ENCODE measurements at regions not wholly inside any gene's neighbourhood (a gene's known extent, or its start where the extent isn't known, plus 50 kb on each side); places are given as distances from the start of the nearest gene placed in this dataset.

DNA sequence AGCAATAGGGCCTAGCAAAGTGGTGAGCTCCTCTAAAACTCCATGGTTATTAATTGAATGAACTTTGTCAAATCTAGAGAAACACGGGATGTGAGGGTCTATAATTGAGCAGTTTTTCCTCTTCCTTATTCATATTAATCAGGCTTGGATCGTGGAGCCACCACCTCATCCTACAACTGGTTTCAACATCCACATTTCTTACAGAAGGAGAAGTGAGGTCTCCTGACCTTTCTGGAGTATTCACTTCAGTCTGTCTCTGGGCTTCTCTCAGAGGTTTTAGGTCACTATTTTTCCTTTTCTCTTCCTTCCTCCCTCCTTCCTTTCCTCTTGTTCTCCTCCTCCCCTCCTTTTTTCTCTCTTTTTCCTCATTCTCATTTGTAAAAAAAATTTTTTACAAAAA, 177.3 kb upstream of the ACTBL2 start:
- Histone ChIP-seq H3K36me3 (replicated peaks in 1 of 2; ENCODE audit: control insufficient read depth in 1 of 2, insufficient read depth in 2 of 2, low read length in 1 of 2) (no peaks in the 10 kb centered on the region), H3K9me2 (no peaks in the 10 kb centered on the region), H3K27ac (ENCODE audit: low read depth in 2 of 2, low read length in 1 of 2) (no peak overlapping the region), H3K4me2 (no peak overlapping the region), H4K20me1 (ENCODE audit: insufficient read depth) (no peaks in the 10 kb centered on the region), H3K4me3 (ENCODE audit: low read depth in 2 of 2, low read length in 1 of 2) (no peak overlapping the region), H3K79me2 (ENCODE audit: insufficient read depth) (no peaks in the 10 kb centered on the region), H3K4me1 (ENCODE audit: control insufficient read depth in 1 of 2, insufficient read depth in 2 of 2, low read depth in 1 of 2, low read length in 1 of 2) (no peaks in the 10 kb centered on the region; a peak in 1 of 4 replicates), H3K9me3 (no peaks in the 10 kb centered on the region), H3F3A (replicated peaks; ENCODE audit: insufficient read depth) (peaks cover 6% of the 10 kb centered on the region), H3K27me3 (ENCODE audit: insufficient read depth) (no peaks in the 10 kb centered on the region), H3K9ac (no peak overlapping the region), H2AFZ (ENCODE audit: low read depth) (no peak overlapping the region)
- WGBS (ENCODE audit: low lambda C conversion rate): 68% methylated on average over 2 of the region's 2 CpGs
- ChIA-PET POLR2A (no interaction called here), CTCF (no interaction called here)
- DNase-seq: no peak
- TF ChIP-seq RFX5 (IDR thresholded peaks at IDR 0.05; ENCODE audit: low read length) (no peak), FOSL2 (IDR thresholded peaks at IDR 0.05; ENCODE audit: borderline replicate concordance, low read depth) (no peak), POLR2AphosphoS5 (IDR thresholded peaks at IDR 0.05; ENCODE audit: low read depth, low read length) (no peak), ELF1 (IDR thresholded peaks at IDR 0.05) (no peak), MXI1 (IDR thresholded peaks at IDR 0.05; ENCODE audit: low read depth, low read length) (no peak), CHD2 (IDR thresholded peaks at IDR 0.05; ENCODE audit: low read length, partially characterized antibody) (no peak), NRF1 (IDR thresholded peaks at IDR 0.05; ENCODE audit: low read depth, low read length) (no peak), FOXM1 (IDR thresholded peaks at IDR 0.05; ENCODE audit: low read depth) (no peak)
- TF ChIP-seq, protein P1, sequence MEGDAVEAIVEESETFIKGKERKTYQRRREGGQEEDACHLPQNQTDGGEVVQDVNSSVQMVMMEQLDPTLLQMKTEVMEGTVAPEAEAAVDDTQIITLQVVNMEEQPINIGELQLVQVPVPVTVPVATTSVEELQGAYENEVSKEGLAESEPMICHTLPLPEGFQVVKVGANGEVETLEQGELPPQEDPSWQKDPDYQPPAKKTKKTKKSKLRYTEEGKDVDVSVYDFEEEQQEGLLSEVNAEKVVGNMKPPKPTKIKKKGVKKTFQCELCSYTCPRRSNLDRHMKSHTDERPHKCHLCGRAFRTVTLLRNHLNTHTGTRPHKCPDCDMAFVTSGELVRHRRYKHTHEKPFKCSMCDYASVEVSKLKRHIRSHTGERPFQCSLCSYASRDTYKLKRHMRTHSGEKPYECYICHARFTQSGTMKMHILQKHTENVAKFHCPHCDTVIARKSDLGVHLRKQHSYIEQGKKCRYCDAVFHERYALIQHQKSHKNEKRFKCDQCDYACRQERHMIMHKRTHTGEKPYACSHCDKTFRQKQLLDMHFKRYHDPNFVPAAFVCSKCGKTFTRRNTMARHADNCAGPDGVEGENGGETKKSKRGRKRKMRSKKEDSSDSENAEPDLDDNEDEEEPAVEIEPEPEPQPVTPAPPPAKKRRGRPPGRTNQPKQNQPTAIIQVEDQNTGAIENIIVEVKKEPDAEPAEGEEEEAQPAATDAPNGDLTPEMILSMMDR (IDR thresholded peaks at IDR 0.05): no peak
- TF ChIP-seq, protein P2, sequence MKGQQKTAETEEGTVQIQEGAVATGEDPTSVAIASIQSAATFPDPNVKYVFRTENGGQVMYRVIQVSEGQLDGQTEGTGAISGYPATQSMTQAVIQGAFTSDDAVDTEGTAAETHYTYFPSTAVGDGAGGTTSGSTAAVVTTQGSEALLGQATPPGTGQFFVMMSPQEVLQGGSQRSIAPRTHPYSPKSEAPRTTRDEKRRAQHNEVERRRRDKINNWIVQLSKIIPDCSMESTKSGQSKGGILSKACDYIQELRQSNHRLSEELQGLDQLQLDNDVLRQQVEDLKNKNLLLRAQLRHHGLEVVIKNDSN (IDR thresholded peaks at IDR 0.05; ENCODE audit: borderline replicate concordance, low read depth): no peak

DNA sequence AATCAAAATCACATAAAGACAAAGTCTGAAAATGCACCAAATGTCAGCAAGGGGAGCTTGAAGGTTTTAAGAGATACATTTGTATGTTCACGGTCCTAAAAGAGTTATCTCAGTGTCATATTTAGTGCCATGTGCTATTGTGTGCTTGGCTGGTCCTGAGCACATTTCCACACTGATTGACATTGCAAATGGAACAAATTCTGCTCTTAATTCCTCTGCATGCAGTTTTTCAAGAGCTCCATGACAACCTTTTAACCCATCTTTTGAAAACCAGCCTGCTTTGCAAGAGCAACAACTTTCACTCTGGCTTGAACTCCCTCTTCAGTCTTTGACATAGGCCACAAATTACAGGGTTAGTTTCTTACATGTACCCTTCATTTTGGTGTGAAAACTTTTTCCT, 175.4 kb upstream of the ACTBL2 start:
- DNase-seq: no peak
- POLR2A ChIA-PET: no interaction called here
- WGBS (ENCODE audit: low lambda C conversion rate): 88% methylated on average over 1 of the region's 1 CpG
- TF ChIP-seq, protein P1 (IDR thresholded peaks at IDR 0.05): no peak
- TF ChIP-seq JUND (IDR thresholded peaks at IDR 0.05) (no peak), TAF1 (IDR thresholded peaks at IDR 0.05; ENCODE audit: borderline replicate concordance, low read depth, low read length) (no peak), NFIC (IDR thresholded peaks at IDR 0.05; ENCODE audit: borderline replicate concordance) (no peak), RAD21 (IDR thresholded peaks at IDR 0.05; ENCODE audit: low read length) (no peak), MEF2A (IDR thresholded peaks at IDR 0.05; ENCODE audit: borderline replicate concordance, low read depth) (no peak), GATA2 (CRISPR knock-in tag; IDR thresholded peaks at IDR 0.05) (no peak), SMC3 (IDR thresholded peaks at IDR 0.05; ENCODE audit: low read depth, low read length) (no peak), TEAD4 (IDR thresholded peaks at IDR 0.05; ENCODE audit: borderline replicate concordance, insufficient read depth) (no peak), RFX5 (IDR thresholded peaks at IDR 0.05; ENCODE audit: low read length) (no peak)
- TF ChIP-seq, protein P3, sequence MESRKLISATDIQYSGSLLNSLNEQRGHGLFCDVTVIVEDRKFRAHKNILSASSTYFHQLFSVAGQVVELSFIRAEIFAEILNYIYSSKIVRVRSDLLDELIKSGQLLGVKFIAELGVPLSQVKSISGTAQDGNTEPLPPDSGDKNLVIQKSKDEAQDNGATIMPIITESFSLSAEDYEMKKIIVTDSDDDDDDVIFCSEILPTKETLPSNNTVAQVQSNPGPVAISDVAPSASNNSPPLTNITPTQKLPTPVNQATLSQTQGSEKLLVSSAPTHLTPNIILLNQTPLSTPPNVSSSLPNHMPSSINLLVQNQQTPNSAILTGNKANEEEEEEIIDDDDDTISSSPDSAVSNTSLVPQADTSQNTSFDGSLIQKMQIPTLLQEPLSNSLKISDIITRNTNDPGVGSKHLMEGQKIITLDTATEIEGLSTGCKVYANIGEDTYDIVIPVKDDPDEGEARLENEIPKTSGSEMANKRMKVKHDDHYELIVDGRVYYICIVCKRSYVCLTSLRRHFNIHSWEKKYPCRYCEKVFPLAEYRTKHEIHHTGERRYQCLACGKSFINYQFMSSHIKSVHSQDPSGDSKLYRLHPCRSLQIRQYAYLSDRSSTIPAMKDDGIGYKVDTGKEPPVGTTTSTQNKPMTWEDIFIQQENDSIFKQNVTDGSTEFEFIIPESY (IDR thresholded peaks at IDR 0.05; ENCODE audit: borderline replicate concordance, low read depth): no peak
- TF ChIP-seq, protein P2 (IDR thresholded peaks at IDR 0.05; ENCODE audit: borderline replicate concordance, low read depth): no peak
- TF ChIP-seq, protein P4, sequence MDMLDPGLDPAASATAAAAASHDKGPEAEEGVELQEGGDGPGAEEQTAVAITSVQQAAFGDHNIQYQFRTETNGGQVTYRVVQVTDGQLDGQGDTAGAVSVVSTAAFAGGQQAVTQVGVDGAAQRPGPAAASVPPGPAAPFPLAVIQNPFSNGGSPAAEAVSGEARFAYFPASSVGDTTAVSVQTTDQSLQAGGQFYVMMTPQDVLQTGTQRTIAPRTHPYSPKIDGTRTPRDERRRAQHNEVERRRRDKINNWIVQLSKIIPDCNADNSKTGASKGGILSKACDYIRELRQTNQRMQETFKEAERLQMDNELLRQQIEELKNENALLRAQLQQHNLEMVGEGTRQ (IDR thresholded peaks at IDR 0.05; ENCODE audit: borderline replicate concordance, low read depth, low read length): no peak

More for the DNA sequence above, 175.4 kb upstream of the ACTBL2 start:
- Histone ChIP-seq H3K27ac (ENCODE audit: low read depth in 2 of 2, low read length in 1 of 2) (no peak overlapping the region), H3K4me3 (ENCODE audit: low read depth in 2 of 2, low read length in 1 of 2) (no peak overlapping the region), H3K4me1 (ENCODE audit: control insufficient read depth in 1 of 2, insufficient read depth in 2 of 2, low read depth in 1 of 2, low read length in 1 of 2) (no peaks in the 10 kb centered on the region; a peak in 1 of 4 replicates), H3K9me2 (no peaks in the 10 kb centered on the region), H3K27me3 (ENCODE audit: insufficient read depth) (no peaks in the 10 kb centered on the region), H3K79me2 (ENCODE audit: insufficient read depth) (no peaks in the 10 kb centered on the region), H3K4me2 (no peak overlapping the region), H3F3A (replicated peaks; ENCODE audit: insufficient read depth) (peaks cover 2% of the 10 kb centered on the region), H3K9ac (no peak overlapping the region), H3K9me3 (no peaks in the 10 kb centered on the region), H2AFZ (ENCODE audit: low read depth) (no peak overlapping the region), H4K20me1 (ENCODE audit: insufficient read depth) (no peaks in the 10 kb centered on the region), H3K36me3 (replicated peaks in 1 of 2; ENCODE audit: control insufficient read depth in 1 of 2, insufficient read depth in 2 of 2, low read length in 1 of 2) (no peaks in the 10 kb centered on the region)
- CTCF ChIA-PET: interaction anchor here (1.0 kb wide), 1 partner anchor 8 kb away, joined by 6 read pairs; no protein-coding TSS in a partner anchor
